Sigmoid colon (tissue), 3 donors: ENCODE measurements at regions not wholly inside any gene's neighbourhood (a gene's known extent, or its start where the extent isn't known, plus 50 kb on each side); places are given as distances from the start of the nearest gene placed in this dataset.
"Not testable (repeated sequence)": the region's sequence is repeated elsewhere in the genome, so short reads cannot be mapped to it uniquely, and the experiment has no call there.

Experiments
- POLR2A ChIP-seq, 2 donors: fragments of 450-650 bp; IDR thresholded peaks; one replicate each; pipeline ENCODE4 v1.6.1; 2016; ENCODE audit warnings: antibody characterized with exemption in 2 of 2, mild to moderate bottlenecking in 2 of 2, moderate library complexity in 2 of 2
- TF ChIP-seq, protein P1 (sequence below), 4 experiments: fragments of 450-650 bp in 3 of 4; fragments of 200-600 bp in 1 of 4; IDR thresholded peaks; one replicate each; pipeline ENCODE4 v1.5.1; 2016 to 2019; ENCODE audit warnings: antibody characterized with exemption in 4 of 4, mild to moderate bottlenecking in 3 of 4, moderate library complexity in 2 of 4

DNA sequence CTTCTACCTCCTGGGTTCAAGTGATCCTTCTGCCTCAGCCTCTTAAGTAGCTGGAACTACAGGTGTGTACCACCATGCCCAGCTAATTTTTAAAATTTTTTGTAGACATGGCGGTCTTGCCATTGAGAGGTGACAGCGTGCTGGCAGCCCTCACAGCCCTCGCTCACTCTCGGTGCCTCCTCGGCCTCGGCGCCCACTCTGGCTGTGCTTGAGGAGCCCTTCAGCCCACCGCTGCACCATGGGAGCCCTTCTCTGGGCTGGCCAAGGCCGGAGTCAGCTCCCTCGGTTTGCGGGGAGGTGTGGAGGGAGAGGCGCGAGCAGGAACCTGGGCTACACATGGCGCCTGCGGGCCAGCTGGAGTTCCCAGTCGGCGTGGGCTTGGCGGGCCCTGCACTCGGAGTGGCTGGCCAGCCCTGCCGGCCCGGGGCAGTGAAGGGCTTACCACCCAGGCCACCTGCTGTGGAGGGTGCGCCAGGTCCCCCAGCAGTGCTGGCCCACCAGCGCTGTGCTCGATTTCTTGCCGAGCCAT, 111.1 kb downstream of the RAP2A start:
- TF ChIP-seq, protein P1, sequence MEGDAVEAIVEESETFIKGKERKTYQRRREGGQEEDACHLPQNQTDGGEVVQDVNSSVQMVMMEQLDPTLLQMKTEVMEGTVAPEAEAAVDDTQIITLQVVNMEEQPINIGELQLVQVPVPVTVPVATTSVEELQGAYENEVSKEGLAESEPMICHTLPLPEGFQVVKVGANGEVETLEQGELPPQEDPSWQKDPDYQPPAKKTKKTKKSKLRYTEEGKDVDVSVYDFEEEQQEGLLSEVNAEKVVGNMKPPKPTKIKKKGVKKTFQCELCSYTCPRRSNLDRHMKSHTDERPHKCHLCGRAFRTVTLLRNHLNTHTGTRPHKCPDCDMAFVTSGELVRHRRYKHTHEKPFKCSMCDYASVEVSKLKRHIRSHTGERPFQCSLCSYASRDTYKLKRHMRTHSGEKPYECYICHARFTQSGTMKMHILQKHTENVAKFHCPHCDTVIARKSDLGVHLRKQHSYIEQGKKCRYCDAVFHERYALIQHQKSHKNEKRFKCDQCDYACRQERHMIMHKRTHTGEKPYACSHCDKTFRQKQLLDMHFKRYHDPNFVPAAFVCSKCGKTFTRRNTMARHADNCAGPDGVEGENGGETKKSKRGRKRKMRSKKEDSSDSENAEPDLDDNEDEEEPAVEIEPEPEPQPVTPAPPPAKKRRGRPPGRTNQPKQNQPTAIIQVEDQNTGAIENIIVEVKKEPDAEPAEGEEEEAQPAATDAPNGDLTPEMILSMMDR (IDR thresholded peaks at IDR 0.05): not testable (repeated sequence)
- TF ChIP-seq POLR2A (IDR thresholded peaks at IDR 0.05): not testable (repeated sequence)
